Testis (tissue), 2 donors: ENCODE measurements at regions not wholly inside any gene's neighbourhood (a gene's known extent, or its start where the extent isn't known, plus 50 kb on each side); places are given as distances from the start of the nearest gene placed in this dataset.
"Not testable (repeated sequence)": the region's sequence is repeated elsewhere in the genome, so short reads cannot be mapped to it uniquely, and the experiment has no call there.

Experiments used
- POLR2A ChIP-seq: fragments of 450-650 bp; IDR thresholded peaks from one replicate; pipeline ENCODE4 v1.6.1; 2017; ENCODE audit warnings: antibody characterized with exemption, mild to moderate bottlenecking, moderate library complexity
- TF ChIP-seq, protein P1 (sequence below), 3 experiments: fragments of 450-650 bp in 2 of 3; fragments of 200-600 bp in 1 of 3; sonication (generic) in 1 of 3; IDR thresholded peaks; one replicate each; pipeline ENCODE4 v1.5.1; 2016 to 2019; ENCODE audit warnings: antibody characterized with exemption in 3 of 3, mild to moderate bottlenecking in 2 of 3, moderate library complexity in 1 of 3

DNA sequence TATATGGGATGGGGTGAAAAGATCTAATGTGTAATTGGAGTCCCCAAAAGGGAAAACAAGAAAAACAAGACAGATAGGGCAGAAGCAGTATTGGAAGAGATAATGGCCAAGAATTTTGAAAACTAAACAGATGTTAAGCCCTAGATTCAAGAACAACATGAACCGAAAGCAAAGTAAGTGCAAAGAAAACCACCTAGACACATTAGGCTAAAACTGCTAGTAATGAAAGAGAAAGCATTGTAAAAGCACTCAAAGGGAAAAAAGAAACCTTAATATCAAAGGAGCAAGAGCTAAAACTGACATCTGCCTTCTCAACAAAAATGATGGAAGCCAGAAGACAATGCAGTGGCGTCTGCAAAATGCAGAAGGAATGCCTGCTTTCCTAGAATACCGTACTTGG, 91.0 kb downstream of the CDRT15L2 start:
- TF ChIP-seq, protein P1, sequence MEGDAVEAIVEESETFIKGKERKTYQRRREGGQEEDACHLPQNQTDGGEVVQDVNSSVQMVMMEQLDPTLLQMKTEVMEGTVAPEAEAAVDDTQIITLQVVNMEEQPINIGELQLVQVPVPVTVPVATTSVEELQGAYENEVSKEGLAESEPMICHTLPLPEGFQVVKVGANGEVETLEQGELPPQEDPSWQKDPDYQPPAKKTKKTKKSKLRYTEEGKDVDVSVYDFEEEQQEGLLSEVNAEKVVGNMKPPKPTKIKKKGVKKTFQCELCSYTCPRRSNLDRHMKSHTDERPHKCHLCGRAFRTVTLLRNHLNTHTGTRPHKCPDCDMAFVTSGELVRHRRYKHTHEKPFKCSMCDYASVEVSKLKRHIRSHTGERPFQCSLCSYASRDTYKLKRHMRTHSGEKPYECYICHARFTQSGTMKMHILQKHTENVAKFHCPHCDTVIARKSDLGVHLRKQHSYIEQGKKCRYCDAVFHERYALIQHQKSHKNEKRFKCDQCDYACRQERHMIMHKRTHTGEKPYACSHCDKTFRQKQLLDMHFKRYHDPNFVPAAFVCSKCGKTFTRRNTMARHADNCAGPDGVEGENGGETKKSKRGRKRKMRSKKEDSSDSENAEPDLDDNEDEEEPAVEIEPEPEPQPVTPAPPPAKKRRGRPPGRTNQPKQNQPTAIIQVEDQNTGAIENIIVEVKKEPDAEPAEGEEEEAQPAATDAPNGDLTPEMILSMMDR (IDR thresholded peaks at IDR 0.05), result not testable (repeated sequence)
- not testable (repeated sequence) for TF ChIP-seq POLR2A
